ENCODE measurements at regions not wholly inside any gene's neighbourhood (a gene's known extent, or its start where the extent isn't known, plus 50 kb on each side); places are given as distances from the start of the nearest gene placed in this dataset.
"Not testable (repeated sequence)": the region's sequence is repeated elsewhere in the genome, so short reads cannot be mapped to it uniquely, and the experiment has no call there.

- TF ChIP-seq EP300 (IDR thresholded peaks at IDR 0.05; ENCODE audit: low read depth); POLR2AphosphoS5 (IDR thresholded peaks at IDR 0.05); POLR2A (IDR thresholded peaks at IDR 0.05): not testable (repeated sequence)
- TF ChIP-seq, protein P1, sequence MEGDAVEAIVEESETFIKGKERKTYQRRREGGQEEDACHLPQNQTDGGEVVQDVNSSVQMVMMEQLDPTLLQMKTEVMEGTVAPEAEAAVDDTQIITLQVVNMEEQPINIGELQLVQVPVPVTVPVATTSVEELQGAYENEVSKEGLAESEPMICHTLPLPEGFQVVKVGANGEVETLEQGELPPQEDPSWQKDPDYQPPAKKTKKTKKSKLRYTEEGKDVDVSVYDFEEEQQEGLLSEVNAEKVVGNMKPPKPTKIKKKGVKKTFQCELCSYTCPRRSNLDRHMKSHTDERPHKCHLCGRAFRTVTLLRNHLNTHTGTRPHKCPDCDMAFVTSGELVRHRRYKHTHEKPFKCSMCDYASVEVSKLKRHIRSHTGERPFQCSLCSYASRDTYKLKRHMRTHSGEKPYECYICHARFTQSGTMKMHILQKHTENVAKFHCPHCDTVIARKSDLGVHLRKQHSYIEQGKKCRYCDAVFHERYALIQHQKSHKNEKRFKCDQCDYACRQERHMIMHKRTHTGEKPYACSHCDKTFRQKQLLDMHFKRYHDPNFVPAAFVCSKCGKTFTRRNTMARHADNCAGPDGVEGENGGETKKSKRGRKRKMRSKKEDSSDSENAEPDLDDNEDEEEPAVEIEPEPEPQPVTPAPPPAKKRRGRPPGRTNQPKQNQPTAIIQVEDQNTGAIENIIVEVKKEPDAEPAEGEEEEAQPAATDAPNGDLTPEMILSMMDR (IDR thresholded peaks at IDR 0.05) = not testable (repeated sequence)
These were observed 401.9 kb upstream of the SLC30A5 start for GRCh38 chr5:68691874-68692273.

All from transverse colon (tissue), 4 donors.